ENCODE measurements at regions not wholly inside any gene's neighbourhood (a gene's known extent, or its start where the extent isn't known, plus 50 kb on each side); places are given as distances from the start of the nearest gene placed in this dataset.

DNA sequence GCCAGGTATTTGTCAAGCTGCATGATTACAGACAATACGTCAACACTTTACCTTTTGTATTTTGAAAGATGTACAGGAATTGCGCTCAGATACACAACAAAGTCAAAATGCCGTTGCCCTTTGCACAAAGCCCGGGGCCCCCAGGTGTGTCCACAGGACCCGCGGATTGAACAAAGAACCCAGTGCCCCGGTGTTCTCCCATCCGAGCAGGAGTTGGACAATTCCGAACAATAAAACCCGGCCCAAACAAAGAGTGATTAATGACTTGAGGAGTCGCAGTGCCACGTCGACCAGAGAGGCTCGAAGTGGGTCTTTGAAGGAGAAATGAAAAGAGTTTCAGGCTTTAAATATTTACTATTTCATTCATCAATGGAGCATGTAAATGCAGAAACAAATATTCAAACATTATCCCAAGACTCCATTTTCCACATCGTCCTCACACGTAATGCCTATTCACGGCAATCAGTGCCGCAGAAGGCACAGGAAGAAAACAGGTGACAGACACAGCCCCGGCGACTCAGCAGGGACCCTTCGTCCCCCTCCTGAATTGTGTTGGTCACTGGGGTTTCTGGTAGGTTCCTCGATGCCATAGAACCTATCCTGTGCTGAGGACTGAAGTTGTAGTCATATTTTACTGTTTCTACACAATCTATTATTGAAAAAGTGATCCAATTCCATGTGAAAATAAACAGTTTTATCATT, 70.9 kb upstream of the MGMT start:
- no peak overlapping the region for H3K4me3 ChIP-seq (ENCODE audit: low read length)
- Mint-ChIP-seq H3K27me3 (peaks cover 0 to 7% (median 0%) of the 10 kb centered on the region in 5 donors), H3K4me3 (no peak overlapping the region), H3K36me3 (no peaks in the 10 kb centered on the region), H3K4me1 (no peaks in the 10 kb centered on the region), H3K9me3 (no peaks in the 10 kb centered on the region), H3K27ac (no peak overlapping the region)
- H3K9me3 ChIP-seq (ENCODE audit: control insufficient read depth in 2 of 3, low read length in 3 of 3): no peaks in the 10 kb centered on the region
- H3K27ac ChIP-seq (ENCODE audit: low read depth, low read length): no peak overlapping the region
- POLR2A ChIA-PET: interaction anchor here (0.5 kb wide), 1 partner anchor 89 kb away, joined by 3 read pairs; no protein-coding TSS in a partner anchor
- no peak for ATAC-seq
- H3K36me3 ChIP-seq (ENCODE audit: control insufficient read depth in 2 of 3, insufficient read depth in 3 of 3, low read length in 3 of 3): no peaks in the 10 kb centered on the region
- intact Hi-C loops (cut with micrococcal nuclease): no loop called here
- DNase-seq: no peak
- no peaks in the 10 kb centered on the region for H3K4me1 ChIP-seq (ENCODE audit: control insufficient read depth in 2 of 2, insufficient read depth in 2 of 2, low read length in 2 of 2)
- H3K27me3 ChIP-seq (ENCODE audit: control insufficient read depth in 2 of 2, insufficient read depth in 2 of 2, low read length in 2 of 2): no peaks in the 10 kb centered on the region
- CTCF ChIA-PET: no interaction called here

DNA sequence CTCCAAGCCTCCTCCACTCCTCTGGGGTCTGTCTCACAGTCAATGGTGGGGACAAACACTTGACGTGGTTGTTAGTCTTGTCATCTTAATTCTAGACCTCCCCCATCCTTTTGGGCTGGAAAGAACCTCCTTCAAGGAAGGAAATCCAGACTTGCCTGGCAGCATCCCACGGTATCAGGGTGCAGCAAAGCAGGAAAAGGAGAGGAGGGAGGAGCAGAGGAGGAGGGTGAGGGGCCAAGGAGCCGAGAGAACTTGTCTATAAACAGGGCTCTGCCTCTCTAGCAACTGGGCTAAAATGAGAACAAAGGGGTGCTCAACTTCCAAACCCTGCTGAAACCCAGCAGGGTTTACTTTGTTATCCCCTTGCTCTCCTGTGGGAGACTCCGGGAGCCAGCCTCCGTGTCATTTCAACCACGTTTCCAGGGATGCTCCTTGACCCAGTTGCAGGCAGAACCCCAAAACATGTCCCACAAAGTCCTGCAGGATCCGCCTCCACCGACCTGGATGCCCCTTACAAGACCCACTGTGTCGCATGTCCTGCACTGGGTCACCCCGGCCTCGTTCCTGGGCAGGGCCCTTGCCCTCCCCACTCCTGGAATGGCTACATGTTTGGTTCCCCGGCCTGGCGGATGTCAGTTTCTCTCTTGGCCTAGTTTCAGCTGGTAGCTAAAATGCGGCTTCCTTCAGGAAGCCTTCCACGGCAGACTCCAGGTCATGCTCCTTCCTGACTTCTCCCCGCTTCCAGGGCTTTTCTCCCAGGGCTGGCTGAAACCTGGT, 69.7 kb upstream of the MGMT start:
- CTCF ChIA-PET: no interaction called here
- no peaks in the 10 kb centered on the region for H3K27me3 ChIP-seq (ENCODE audit: control insufficient read depth in 2 of 2, insufficient read depth in 2 of 2, low read length in 2 of 2)
- ATAC-seq (no peak), DNase-seq (no peak)
- Mint-ChIP-seq H3K9me3 (no peaks in the 10 kb centered on the region), H3K36me3 (no peaks in the 10 kb centered on the region), H3K4me1 (no peaks in the 10 kb centered on the region), H3K4me3 (no peak overlapping the region), H3K27me3 (peaks cover 0 to 7% (median 5%) of the 10 kb centered on the region in 5 donors), H3K27ac (no peak overlapping the region)
- no peaks in the 10 kb centered on the region for H3K36me3 ChIP-seq (ENCODE audit: control insufficient read depth in 2 of 3, insufficient read depth in 3 of 3, low read length in 3 of 3)
- no peaks in the 10 kb centered on the region for H3K4me1 ChIP-seq (ENCODE audit: control insufficient read depth in 2 of 2, insufficient read depth in 2 of 2, low read length in 2 of 2)
- intact Hi-C loops (cut with micrococcal nuclease): no loop called here
- no peak overlapping the region for H3K4me3 ChIP-seq (ENCODE audit: low read length)
- H3K27ac ChIP-seq (ENCODE audit: low read depth, low read length): no peak overlapping the region
- POLR2A ChIA-PET: no interaction called here
- H3K9me3 ChIP-seq (ENCODE audit: control insufficient read depth in 2 of 3, low read length in 3 of 3): no peaks in the 10 kb centered on the region

GRCh38 chr10:129398711-129399141, 68.3 kb upstream of the MGMT start:
- Mint-ChIP-seq H3K4me3 (no peak overlapping the region), H3K27me3 (peaks cover 0 to 7% (median 0%) of the 10 kb centered on the region in 5 donors), H3K27ac (no peak overlapping the region), H3K4me1 (no peaks in the 10 kb centered on the region), H3K9me3 (no peaks in the 10 kb centered on the region), H3K36me3 (no peaks in the 10 kb centered on the region)
- CTCF ChIA-PET: no interaction called here
- intact Hi-C loops (cut with micrococcal nuclease): no loop called here
- ATAC-seq: no peak
- Histone ChIP-seq H3K27me3 (ENCODE audit: control insufficient read depth in 2 of 2, insufficient read depth in 2 of 2, low read length in 2 of 2) (no peaks in the 10 kb centered on the region), H3K36me3 (ENCODE audit: control insufficient read depth in 2 of 3, insufficient read depth in 3 of 3, low read length in 3 of 3) (no peaks in the 10 kb centered on the region), H3K4me3 (ENCODE audit: low read length) (no peak overlapping the region), H3K9me3 (ENCODE audit: control insufficient read depth in 2 of 3, low read length in 3 of 3) (no peaks in the 10 kb centered on the region), H3K4me1 (ENCODE audit: control insufficient read depth in 2 of 2, insufficient read depth in 2 of 2, low read length in 2 of 2) (no peaks in the 10 kb centered on the region), H3K27ac (ENCODE audit: low read depth, low read length) (no peak overlapping the region)
- POLR2A ChIA-PET: no interaction called here
- no peak for DNase-seq

- ATAC-seq (no peak), DNase-seq (no peak)
- Mint-ChIP-seq H3K36me3 (no peaks in the 10 kb centered on the region), H3K4me1 (no peaks in the 10 kb centered on the region), H3K27me3 (peaks cover 0 to 7% (median 5%) of the 10 kb centered on the region in 5 donors), H3K4me3 (no peak overlapping the region), H3K9me3 (no peaks in the 10 kb centered on the region), H3K27ac (no peak overlapping the region)
- Histone ChIP-seq H3K36me3 (ENCODE audit: control insufficient read depth in 2 of 3, insufficient read depth in 3 of 3, low read length in 3 of 3) (no peaks in the 10 kb centered on the region), H3K4me3 (ENCODE audit: low read length) (no peak overlapping the region), H3K4me1 (ENCODE audit: control insufficient read depth in 2 of 2, insufficient read depth in 2 of 2, low read length in 2 of 2) (no peaks in the 10 kb centered on the region), H3K9me3 (ENCODE audit: control insufficient read depth in 2 of 3, low read length in 3 of 3) (no peaks in the 10 kb centered on the region), H3K27ac (ENCODE audit: low read depth, low read length) (no peak overlapping the region), H3K27me3 (ENCODE audit: control insufficient read depth in 2 of 2, insufficient read depth in 2 of 2, low read length in 2 of 2) (no peaks in the 10 kb centered on the region)
- CTCF ChIA-PET: no interaction called here
- POLR2A ChIA-PET: interaction anchor here (0.5 kb wide), 1 partner anchor 381 kb away, joined by 3 read pairs; no protein-coding TSS in a partner anchor
- intact Hi-C loops (cut with micrococcal nuclease): no loop called here
These were observed 66.6 kb upstream of the MGMT start for GRCh38 chr10:129400426-129400825.

DNA sequence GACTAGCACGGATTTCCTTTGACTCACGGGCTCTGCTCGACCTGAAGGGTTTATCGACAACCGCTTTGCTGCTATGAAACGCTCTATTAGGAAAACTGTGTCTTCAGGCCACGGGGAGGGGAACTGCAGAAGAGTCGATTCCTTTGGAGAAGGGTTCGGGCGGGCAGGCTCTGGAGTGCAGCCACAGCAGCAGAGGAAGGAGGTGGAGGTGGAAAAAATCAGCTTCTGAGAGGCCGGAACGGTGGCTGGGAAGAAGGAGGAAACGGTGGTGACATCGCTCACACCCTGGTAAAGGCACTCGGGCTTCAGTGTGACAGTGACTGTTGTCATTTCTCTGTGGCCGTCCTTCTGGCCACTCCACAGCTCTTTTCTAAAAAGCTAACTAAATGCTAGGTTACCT, 64.6 kb upstream of the MGMT start:
- Histone ChIP-seq H3K36me3 (ENCODE audit: control insufficient read depth in 2 of 3, insufficient read depth in 3 of 3, low read length in 3 of 3) (no peaks in the 10 kb centered on the region), H3K27me3 (ENCODE audit: control insufficient read depth in 2 of 2, insufficient read depth in 2 of 2, low read length in 2 of 2) (no peaks in the 10 kb centered on the region), H3K4me1 (ENCODE audit: control insufficient read depth in 2 of 2, insufficient read depth in 2 of 2, low read length in 2 of 2) (no peaks in the 10 kb centered on the region), H3K4me3 (ENCODE audit: low read length) (no peak overlapping the region), H3K9me3 (ENCODE audit: control insufficient read depth in 2 of 3, low read length in 3 of 3) (no peaks in the 10 kb centered on the region), H3K27ac (ENCODE audit: low read depth, low read length) (no peak overlapping the region)
- intact Hi-C loops (cut with micrococcal nuclease): no loop called here
- H3K9me3 Mint-ChIP-seq: no peaks in the 10 kb centered on the region
- CTCF ChIA-PET: no interaction called here
- H3K27ac Mint-ChIP-seq: no peak overlapping the region
- POLR2A ChIA-PET: no interaction called here
- no peak overlapping the region for H3K4me3 Mint-ChIP-seq
- no peaks in the 10 kb centered on the region for H3K4me1 Mint-ChIP-seq
- H3K36me3 Mint-ChIP-seq: no peaks in the 10 kb centered on the region
- ATAC-seq: no peak
- no peak for DNase-seq
- peaks cover 0 to 15% (median 5%) of the 10 kb centered on the region in 5 donors for H3K27me3 Mint-ChIP-seq

DNA sequence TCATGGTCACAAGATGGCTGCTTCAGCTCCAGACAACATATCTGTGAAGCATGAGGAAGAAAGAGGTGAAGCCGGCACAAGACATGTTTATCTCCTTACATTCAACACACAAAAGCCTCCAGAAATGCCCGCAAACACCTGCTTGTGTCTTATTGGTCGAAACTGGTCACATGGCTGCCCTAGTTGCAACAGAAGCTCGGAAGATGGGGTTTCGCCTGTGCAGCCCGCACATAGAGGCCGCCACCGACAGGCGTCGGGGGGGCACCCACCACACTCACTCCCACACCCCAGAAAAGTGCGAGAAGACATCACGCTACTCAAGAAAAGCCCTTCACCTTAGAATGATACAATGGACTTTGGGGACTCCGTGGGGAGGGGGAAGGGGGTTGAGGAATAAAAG, 63.0 kb upstream of the MGMT start:
- ATAC-seq: no peak

DNA sequence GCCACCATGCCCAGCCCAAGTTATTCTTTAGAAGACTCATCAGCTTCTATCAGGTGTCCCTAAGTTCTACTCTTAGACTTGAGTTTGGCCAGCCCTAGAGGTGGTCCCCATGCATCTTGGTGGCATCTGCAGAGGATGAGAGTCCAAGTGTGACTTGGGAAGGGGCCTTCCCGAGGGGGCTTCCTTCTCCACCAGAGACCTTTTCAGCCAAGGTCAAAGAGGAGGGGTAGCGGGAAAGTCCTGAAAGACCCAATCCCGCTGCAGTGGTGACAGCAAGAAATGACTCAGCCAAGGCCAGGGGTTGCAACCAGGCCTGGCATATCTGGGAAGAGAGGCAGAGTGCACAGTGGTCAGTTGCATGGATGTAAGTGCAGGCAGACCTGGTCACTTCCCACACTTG, 61.7 kb upstream of the MGMT start:
- Histone ChIP-seq H3K27ac (ENCODE audit: low read depth, low read length) (no peak overlapping the region), H3K4me1 (ENCODE audit: control insufficient read depth in 2 of 2, insufficient read depth in 2 of 2, low read length in 2 of 2) (no peaks in the 10 kb centered on the region), H3K27me3 (ENCODE audit: control insufficient read depth in 2 of 2, insufficient read depth in 2 of 2, low read length in 2 of 2) (no peaks in the 10 kb centered on the region), H3K9me3 (ENCODE audit: control insufficient read depth in 2 of 3, low read length in 3 of 3) (no peaks in the 10 kb centered on the region), H3K4me3 (ENCODE audit: low read length) (no peak overlapping the region), H3K36me3 (ENCODE audit: control insufficient read depth in 2 of 3, insufficient read depth in 3 of 3, low read length in 3 of 3) (no peaks in the 10 kb centered on the region)
- no peaks in the 10 kb centered on the region for H3K36me3 Mint-ChIP-seq
- H3K9me3 Mint-ChIP-seq: no peaks in the 10 kb centered on the region
- ChIA-PET POLR2A (no interaction called here), CTCF (interaction anchor here (1.2 kb wide), 1 partner anchor 22 kb away, joined by 3 read pairs; no protein-coding TSS in a partner anchor)
- ATAC-seq: no peak
- no peak overlapping the region for H3K4me3 Mint-ChIP-seq
- peaks cover 0 to 15% (median 5%) of the 10 kb centered on the region in 5 donors for H3K27me3 Mint-ChIP-seq
- no peak for DNase-seq
- H3K4me1 Mint-ChIP-seq: no peaks in the 10 kb centered on the region
- intact Hi-C loops (cut with micrococcal nuclease): no loop called here
- H3K27ac Mint-ChIP-seq: no peak overlapping the region

More for the DNA sequence above, 63.0 kb upstream of the MGMT start:
- peaks cover 0 to 15% (median 5%) of the 10 kb centered on the region in 5 donors for H3K27me3 Mint-ChIP-seq
- ChIA-PET CTCF (no interaction called here), POLR2A (no interaction called here)
- Histone ChIP-seq H3K27ac (ENCODE audit: low read depth, low read length) (no peak overlapping the region), H3K4me1 (ENCODE audit: control insufficient read depth in 2 of 2, insufficient read depth in 2 of 2, low read length in 2 of 2) (no peaks in the 10 kb centered on the region), H3K36me3 (ENCODE audit: control insufficient read depth in 2 of 3, insufficient read depth in 3 of 3, low read length in 3 of 3) (no peaks in the 10 kb centered on the region), H3K9me3 (ENCODE audit: control insufficient read depth in 2 of 3, low read length in 3 of 3) (no peaks in the 10 kb centered on the region), H3K27me3 (ENCODE audit: control insufficient read depth in 2 of 2, insufficient read depth in 2 of 2, low read length in 2 of 2) (no peaks in the 10 kb centered on the region), H3K4me3 (ENCODE audit: low read length) (no peak overlapping the region)
- DNase-seq: no peak
- intact Hi-C loops (cut with micrococcal nuclease): no loop called here
- no peaks in the 10 kb centered on the region for H3K36me3 Mint-ChIP-seq
- H3K4me3 Mint-ChIP-seq: no peak overlapping the region
- no peak overlapping the region for H3K27ac Mint-ChIP-seq
- H3K9me3 Mint-ChIP-seq: no peaks in the 10 kb centered on the region
- H3K4me1 Mint-ChIP-seq: no peaks in the 10 kb centered on the region
